Left forelimb (tissue), 1 donor: ENCODE measurements at regions not wholly inside any gene's neighbourhood (a gene's known extent, or its start where the extent isn't known, plus 50 kb on each side); places are given as distances from the start of the nearest gene placed in this dataset.

Experiments used
- DNase-seq: peaks from one replicate; pipeline ENCODE4 v3.0.0-alpha.2; 2018; ENCODE audit warnings: low spot score

DNA sequence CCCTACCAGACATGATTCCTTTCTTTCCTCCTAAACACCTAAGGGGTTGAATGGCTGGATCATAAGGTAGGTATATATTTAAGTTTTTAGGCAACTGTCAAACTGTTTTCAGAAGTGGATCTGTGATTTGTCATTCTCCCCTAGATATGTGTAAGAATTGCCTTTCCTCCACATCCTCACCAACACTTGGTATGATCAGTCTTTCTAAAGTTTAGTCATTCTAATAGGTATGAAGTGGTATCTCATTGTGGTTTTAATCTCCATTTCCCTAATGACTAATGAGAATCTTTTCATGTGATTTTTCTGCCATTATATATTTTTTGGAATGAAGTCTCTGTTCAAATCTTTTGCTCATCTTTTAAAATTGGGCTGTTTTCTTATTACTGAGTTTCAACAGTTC, 122.1 kb downstream of the TFCP2L1 start:
- no peak for DNase-seq

GRCh38 chr2:121164042-121164441, 121.0 kb downstream of the TFCP2L1 start:
- no peak for DNase-seq

DNA sequence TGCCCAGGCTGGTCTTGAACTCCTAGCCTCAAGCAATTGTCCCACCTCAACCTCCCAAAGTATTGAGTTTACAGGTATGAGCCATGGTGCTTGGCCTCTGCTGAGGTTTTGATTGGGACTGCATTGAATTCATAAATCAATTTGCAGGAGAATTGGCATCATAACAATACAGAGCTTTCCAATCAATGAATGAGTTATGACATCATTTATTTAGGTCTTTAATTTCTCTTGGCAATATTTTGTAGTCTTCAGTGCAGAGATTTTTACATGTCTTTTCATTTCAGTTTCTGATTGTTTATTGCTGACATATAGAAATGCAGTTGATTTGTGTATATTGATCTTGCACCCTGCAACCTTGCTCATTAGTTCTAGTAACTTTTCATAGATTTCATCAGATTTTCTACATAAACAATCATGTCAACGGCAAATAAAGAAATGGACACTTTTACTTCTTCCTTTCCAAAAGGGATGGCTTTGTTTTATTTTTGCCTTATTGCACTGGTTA, 119.9 kb downstream of the TFCP2L1 start:
- no peak for DNase-seq
